ENCODE measurements at regions not wholly inside any gene's neighbourhood (a gene's known extent, or its start where the extent isn't known, plus 50 kb on each side); places are given as distances from the start of the nearest gene placed in this dataset.
"Not testable (repeated sequence)": the region's sequence is repeated elsewhere in the genome, so short reads cannot be mapped to it uniquely, and the experiment has no call there.

- intact Hi-C loops (cut with DNase I), result no loop called here
- no peaks in the 10 kb centered on the region for H3K9me3 ChIP-seq
- TF ChIP-seq POLR2A (IDR thresholded peaks at IDR 0.05) (no peak), POLR2AphosphoS5 (IDR thresholded peaks at IDR 0.05) (no peak)
- TF ChIP-seq, protein P1, sequence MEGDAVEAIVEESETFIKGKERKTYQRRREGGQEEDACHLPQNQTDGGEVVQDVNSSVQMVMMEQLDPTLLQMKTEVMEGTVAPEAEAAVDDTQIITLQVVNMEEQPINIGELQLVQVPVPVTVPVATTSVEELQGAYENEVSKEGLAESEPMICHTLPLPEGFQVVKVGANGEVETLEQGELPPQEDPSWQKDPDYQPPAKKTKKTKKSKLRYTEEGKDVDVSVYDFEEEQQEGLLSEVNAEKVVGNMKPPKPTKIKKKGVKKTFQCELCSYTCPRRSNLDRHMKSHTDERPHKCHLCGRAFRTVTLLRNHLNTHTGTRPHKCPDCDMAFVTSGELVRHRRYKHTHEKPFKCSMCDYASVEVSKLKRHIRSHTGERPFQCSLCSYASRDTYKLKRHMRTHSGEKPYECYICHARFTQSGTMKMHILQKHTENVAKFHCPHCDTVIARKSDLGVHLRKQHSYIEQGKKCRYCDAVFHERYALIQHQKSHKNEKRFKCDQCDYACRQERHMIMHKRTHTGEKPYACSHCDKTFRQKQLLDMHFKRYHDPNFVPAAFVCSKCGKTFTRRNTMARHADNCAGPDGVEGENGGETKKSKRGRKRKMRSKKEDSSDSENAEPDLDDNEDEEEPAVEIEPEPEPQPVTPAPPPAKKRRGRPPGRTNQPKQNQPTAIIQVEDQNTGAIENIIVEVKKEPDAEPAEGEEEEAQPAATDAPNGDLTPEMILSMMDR (IDR thresholded peaks at IDR 0.05), result no peak
- H3K27ac ChIP-seq, result no peak overlapping the region
- H3K36me3 ChIP-seq, result no peaks in the 10 kb centered on the region
- H3K4me1 ChIP-seq (replicated peaks), result no peaks in the 10 kb centered on the region
- WGBS, result 44% methylated on average over 1 of the region's 1 CpG
- no peaks in the 10 kb centered on the region for H3K27me3 ChIP-seq (replicated peaks; ENCODE audit: insufficient read depth)
- DNase-seq (ENCODE audit: low spot score), result no peak
- H3K4me3 ChIP-seq, result no peak overlapping the region
Measured at GRCh38 chr9:90180381-90180780, 462.2 kb downstream of the DIRAS2 start.

- DNase-seq (ENCODE audit: low spot score), result no peak
- intact Hi-C loops (cut with DNase I), result no loop called here
- no peaks in the 10 kb centered on the region for H3K9me3 ChIP-seq
- 49% methylated on average over 2 of the region's 2 CpGs for WGBS
- no peaks in the 10 kb centered on the region for H3K36me3 ChIP-seq
- H3K4me1 ChIP-seq (replicated peaks), result no peaks in the 10 kb centered on the region
- TF ChIP-seq POLR2A (IDR thresholded peaks at IDR 0.05), result no peak
- TF ChIP-seq, protein P1 (IDR thresholded peaks at IDR 0.05), result no peak
- TF ChIP-seq POLR2AphosphoS5 (IDR thresholded peaks at IDR 0.05), result no peak
- H3K4me3 ChIP-seq, result no peak overlapping the region
- H3K27ac ChIP-seq, result no peak overlapping the region
- no peaks in the 10 kb centered on the region for H3K27me3 ChIP-seq (replicated peaks; ENCODE audit: insufficient read depth)
Measured at GRCh38 chr9:90188656-90189055, 454.0 kb downstream of the DIRAS2 start.

GRCh38 chr9:90189306-90189705 is 453.3 kb downstream of the DIRAS2 start:
- no peaks in the 10 kb centered on the region for H3K36me3 ChIP-seq
- WGBS, result 77% methylated on average over 6 of the region's 6 CpGs
- intact Hi-C loops (cut with DNase I), result no loop called here
- H3K27ac ChIP-seq, result no peak overlapping the region
- DNase-seq (ENCODE audit: low spot score), result no peak
- no peak overlapping the region for H3K4me3 ChIP-seq
- no peaks in the 10 kb centered on the region for H3K4me1 ChIP-seq (replicated peaks)
- H3K27me3 ChIP-seq (replicated peaks; ENCODE audit: insufficient read depth), result no peaks in the 10 kb centered on the region
- TF ChIP-seq POLR2AphosphoS5 (IDR thresholded peaks at IDR 0.05) (no peak), POLR2A (IDR thresholded peaks at IDR 0.05) (no peak)
- TF ChIP-seq, protein P1 (IDR thresholded peaks at IDR 0.05), result no peak
- no peaks in the 10 kb centered on the region for H3K9me3 ChIP-seq

DNA sequence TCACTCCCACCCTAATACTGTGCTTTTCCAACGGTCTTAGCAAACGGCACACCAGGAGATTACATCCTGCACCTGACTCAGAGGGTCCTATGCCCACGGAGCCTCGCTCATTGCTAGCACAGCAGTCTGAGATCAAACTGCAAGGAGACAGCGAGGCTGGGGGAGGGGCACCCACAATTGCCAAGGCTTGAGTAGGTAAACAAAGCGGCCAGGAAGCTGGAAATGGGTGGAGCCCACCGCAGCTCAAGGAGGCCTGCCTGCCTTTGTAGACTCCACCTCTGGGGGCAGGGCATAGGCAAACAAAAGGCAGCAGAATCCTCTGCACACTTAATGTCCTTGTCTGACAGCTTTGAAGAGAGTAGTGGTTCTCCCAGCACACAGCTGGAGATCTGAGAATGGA is 450.2 kb downstream of the DIRAS2 start:
- H3K4me1 ChIP-seq (replicated peaks); intact Hi-C loops (cut with DNase I); H3K4me3 ChIP-seq; H3K9me3 ChIP-seq; H3K27me3 ChIP-seq (replicated peaks; ENCODE audit: insufficient read depth); H3K36me3 ChIP-seq; H3K27ac ChIP-seq; DNase-seq (ENCODE audit: low spot score): not testable (repeated sequence)
- WGBS, result 74% methylated on average over 7 of the region's 7 CpGs

DNA sequence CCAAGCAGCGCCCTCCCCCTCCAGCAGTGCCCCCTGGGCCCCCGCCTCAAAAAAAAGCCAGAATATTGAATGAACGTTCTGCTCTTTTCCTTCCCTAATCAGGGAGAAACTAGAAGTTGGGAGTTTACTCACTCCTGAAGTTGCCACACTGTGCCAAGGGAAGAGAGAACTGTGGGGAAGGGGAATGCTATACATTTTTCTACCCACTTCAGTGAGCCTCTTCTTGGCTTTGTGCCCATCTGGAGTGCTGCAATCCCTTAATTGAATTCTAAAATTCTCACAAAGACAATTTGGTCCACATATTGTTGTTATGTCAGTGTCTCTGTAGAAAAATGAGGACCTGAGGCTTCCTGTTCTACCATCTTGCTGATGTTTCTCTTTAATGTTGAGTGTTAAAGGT is 443.7 kb downstream of the DIRAS2 start:
- no peak for TF ChIP-seq POLR2A (IDR thresholded peaks at IDR 0.05)
- TF ChIP-seq, protein P1 (IDR thresholded peaks at IDR 0.05), result no peak
- no peak for TF ChIP-seq POLR2AphosphoS5 (IDR thresholded peaks at IDR 0.05)
- H3K27me3 ChIP-seq (replicated peaks; ENCODE audit: insufficient read depth), result no peaks in the 10 kb centered on the region
- WGBS, result 76% methylated on average over 3 of the region's 3 CpGs
- H3K27ac ChIP-seq, result no peak overlapping the region
- H3K36me3 ChIP-seq, result no peaks in the 10 kb centered on the region
- intact Hi-C loops (cut with DNase I), result no loop called here
- DNase-seq (ENCODE audit: low spot score), result no peak
- H3K9me3 ChIP-seq, result no peaks in the 10 kb centered on the region
- no peaks in the 10 kb centered on the region for H3K4me1 ChIP-seq (replicated peaks)
- no peak overlapping the region for H3K4me3 ChIP-seq
